HG03442 (cell line): ENCODE measurements at regions not wholly inside any gene's neighbourhood (a gene's known extent, or its start where the extent isn't known, plus 50 kb on each side); places are given as distances from the start of the nearest gene placed in this dataset.

Experiments
- ATAC-seq: cut with Tn5 transposase; IDR thresholded peaks from one replicate; pipeline ENCODE4 v1.9.1; 2021; ENCODE audit warnings: mild to moderate bottlenecking, moderate library complexity; ENCODE audit not compliant: unreplicated experiment

GRCh38 chr2:241942416-241943208 lies 73.1 kb downstream of the RTP5 start:
- no peak for ATAC-seq

GRCh38 chr2:241943209-241943850 lies 73.8 kb downstream of the RTP5 start:
- no peak for ATAC-seq

- ATAC-seq = no peak
Measured at GRCh38 chr2:241943961-241944575, 74.5 kb downstream of the RTP5 start.

GRCh38 chr2:241944821-241945220 lies 75.3 kb downstream of the RTP5 start:
- ATAC-seq = no peak

- no peak for ATAC-seq
Measured at GRCh38 chr2:241945311-241945710, 75.8 kb downstream of the RTP5 start.

- no peak for ATAC-seq
Measured at GRCh38 chr2:241945803-241946202, 76.3 kb downstream of the RTP5 start.

GRCh38 chr2:241946306-241947003 lies 76.9 kb downstream of the RTP5 start:
- ATAC-seq = no peak

- ATAC-seq = no peak
Measured at GRCh38 chr2:241947004-241947350, 77.4 kb downstream of the RTP5 start.

- no peak for ATAC-seq
Measured at GRCh38 chr2:241947401-241947800, 77.9 kb downstream of the RTP5 start.

GRCh38 chr2:241947876-241948275 lies 78.3 kb downstream of the RTP5 start:
- ATAC-seq = no peak

- no peak for ATAC-seq
Measured at GRCh38 chr2:241948299-241948897, 78.9 kb downstream of the RTP5 start.

GRCh38 chr2:241948901-241949735 lies 79.6 kb downstream of the RTP5 start:
- ATAC-seq = no peak

GRCh38 chr2:241949736-241950412 lies 80.3 kb downstream of the RTP5 start:
- no peak for ATAC-seq

GRCh38 chr2:241950413-241951315 lies 81.1 kb downstream of the RTP5 start:
- no peak for ATAC-seq

- no peak for ATAC-seq
Measured at GRCh38 chr2:241951316-241951700, 81.8 kb downstream of the RTP5 start.

GRCh38 chr2:241951920-241952319 lies 82.4 kb downstream of the RTP5 start:
- no peak for ATAC-seq

GRCh38 chr2:241952816-241953215 lies 83.3 kb downstream of the RTP5 start:
- no peak for ATAC-seq

- no peak for ATAC-seq
Measured at GRCh38 chr2:241953324-241953928, 83.9 kb downstream of the RTP5 start.
